Breast epithelium (tissue), 4 donors: ENCODE measurements at regions not wholly inside any gene's neighbourhood (a gene's known extent, or its start where the extent isn't known, plus 50 kb on each side); places are given as distances from the start of the nearest gene placed in this dataset.
"Not testable (repeated sequence)": the region's sequence is repeated elsewhere in the genome, so short reads cannot be mapped to it uniquely, and the experiment has no call there.

Experiments
- DNase-seq, 2 donors: peaks; one replicate each; pipeline ENCODE4 v3.0.0-alpha.2; 2019; ENCODE audit warnings: low spot score in 2 of 2
- H3K27ac ChIP-seq, 2 donors: fragments of 200-600 bp; sonication (generic) in 1 of 2; one replicate each; pipeline ENCODE4 v1.5.1; 2016 to 2019; ENCODE audit warnings: mild to moderate bottlenecking in 1 of 2
- H3K27me3 ChIP-seq, 2 donors: fragments of 200-600 bp; sonication (generic) in 1 of 2; one replicate each; pipeline versions ENCODE4 v1.5.1 to v1.6.0; 2017 to 2019; ENCODE audit warnings: control low read depth in 1 of 2, mild to moderate bottlenecking in 1 of 2
- H3K36me3 ChIP-seq: fragments of 200-600 bp; one replicate; pipeline ENCODE4 v1.5.1; 2019
- H3K4me1 ChIP-seq, 2 donors: fragments of 200-600 bp; sonication (generic); one replicate each; pipeline ENCODE4 v1.5.1; 2016 to 2019; ENCODE audit warnings: control low read depth in 1 of 2
- H3K4me3 ChIP-seq, 3 donors: fragments of 200-600 bp; sonication (generic); 1 replicate in 2 of 3; 2 replicates in 1 of 3; pipeline ENCODE4 v1.5.1; 2016 to 2019; ENCODE audit warnings: mild to moderate bottlenecking in 3 of 3, moderate library complexity in 2 of 3
- H3K9me3 ChIP-seq, 2 donors: fragments of 200-600 bp; sonication (generic) in 1 of 2; one replicate each; pipeline ENCODE4 v1.5.1; 2016 to 2019; ENCODE audit warnings: control low read depth in 1 of 2
- POLR2A ChIP-seq: fragments of 450-650 bp; IDR thresholded peaks from one replicate; pipeline ENCODE4 v1.6.1; 2016; ENCODE audit warnings: antibody characterized with exemption, mild to moderate bottlenecking, moderate library complexity
- POLR2AphosphoS5 ChIP-seq, 3 donors: sonication (generic); formaldehyde crosslinking; IDR thresholded peaks; one replicate each; pipeline ENCODE4 v1.6.1; 2017; ENCODE audit warnings: antibody characterized with exemption in 3 of 3
- intact Hi-C: fragments of 100-400 bp; cut with DNase I; formaldehyde crosslinking; loops from one replicate; pipeline ENCODE4 v1.15.1; 2023; ENCODE audit warnings: low total_unique reads
- TF ChIP-seq, protein P1 (sequence below), 3 donors: fragments of 450-650 bp; IDR thresholded peaks; one replicate each; pipeline ENCODE4 v1.5.1; 2016 to 2017; ENCODE audit warnings: antibody characterized with exemption in 3 of 3, mild to moderate bottlenecking in 3 of 3, moderate library complexity in 3 of 3

DNA sequence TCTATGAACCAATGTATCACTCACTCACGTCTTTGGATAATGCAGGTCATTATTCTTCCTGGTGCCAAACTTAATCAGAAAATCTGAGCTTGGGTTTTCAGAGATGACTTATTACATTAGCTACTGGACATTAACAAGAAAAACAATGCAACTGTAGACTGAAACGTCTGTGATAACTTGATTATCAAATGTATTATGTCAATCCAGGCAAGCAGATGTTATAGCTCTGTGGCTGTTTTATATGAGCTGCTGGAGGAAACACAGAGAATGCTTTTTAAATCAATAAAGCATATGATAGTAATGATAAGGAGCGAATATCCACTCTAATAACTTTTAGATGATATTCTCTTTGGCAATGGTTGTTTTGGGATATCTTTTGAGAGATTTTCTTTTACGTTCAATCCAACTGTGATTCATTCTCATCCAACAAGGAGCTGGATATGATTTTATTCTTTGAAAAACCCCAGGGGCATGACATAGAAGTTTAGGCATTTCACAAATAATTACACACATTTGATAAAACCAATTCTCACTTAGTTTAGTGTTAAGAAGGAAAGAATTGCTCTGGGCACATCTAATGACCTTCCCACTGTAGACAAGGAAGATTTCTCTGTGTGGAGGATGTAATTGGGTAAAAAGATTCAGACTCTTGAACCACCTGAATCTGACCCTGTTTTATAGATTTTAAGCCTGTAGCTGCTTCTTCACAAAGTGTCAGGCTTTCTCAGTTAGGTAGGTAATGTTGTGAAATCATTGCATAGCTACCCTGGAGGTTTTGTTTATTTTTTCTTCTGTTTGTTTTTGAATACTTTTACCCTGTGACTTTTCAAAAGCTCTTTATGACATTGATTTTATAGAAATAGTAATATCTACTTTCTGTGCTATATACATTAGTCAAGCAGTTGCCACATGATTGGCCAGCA is 1124.7 kb downstream of the DNAJB9 start:
- Histone ChIP-seq H3K27ac (no peak overlapping the region), H3K36me3 (no peaks in the 10 kb centered on the region), H3K9me3 (peaks cover 0 to 6% of the 10 kb centered on the region in 2 donors), H3K27me3 (no peaks in the 10 kb centered on the region), H3K4me3 (no peak overlapping the region), H3K4me1 (no peaks in the 10 kb centered on the region)
- TF ChIP-seq, protein P1, sequence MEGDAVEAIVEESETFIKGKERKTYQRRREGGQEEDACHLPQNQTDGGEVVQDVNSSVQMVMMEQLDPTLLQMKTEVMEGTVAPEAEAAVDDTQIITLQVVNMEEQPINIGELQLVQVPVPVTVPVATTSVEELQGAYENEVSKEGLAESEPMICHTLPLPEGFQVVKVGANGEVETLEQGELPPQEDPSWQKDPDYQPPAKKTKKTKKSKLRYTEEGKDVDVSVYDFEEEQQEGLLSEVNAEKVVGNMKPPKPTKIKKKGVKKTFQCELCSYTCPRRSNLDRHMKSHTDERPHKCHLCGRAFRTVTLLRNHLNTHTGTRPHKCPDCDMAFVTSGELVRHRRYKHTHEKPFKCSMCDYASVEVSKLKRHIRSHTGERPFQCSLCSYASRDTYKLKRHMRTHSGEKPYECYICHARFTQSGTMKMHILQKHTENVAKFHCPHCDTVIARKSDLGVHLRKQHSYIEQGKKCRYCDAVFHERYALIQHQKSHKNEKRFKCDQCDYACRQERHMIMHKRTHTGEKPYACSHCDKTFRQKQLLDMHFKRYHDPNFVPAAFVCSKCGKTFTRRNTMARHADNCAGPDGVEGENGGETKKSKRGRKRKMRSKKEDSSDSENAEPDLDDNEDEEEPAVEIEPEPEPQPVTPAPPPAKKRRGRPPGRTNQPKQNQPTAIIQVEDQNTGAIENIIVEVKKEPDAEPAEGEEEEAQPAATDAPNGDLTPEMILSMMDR (IDR thresholded peaks at IDR 0.05) = no peak
- TF ChIP-seq POLR2AphosphoS5 (IDR thresholded peaks at IDR 0.05) = no peak
- no peak for TF ChIP-seq POLR2A
- DNase-seq = no peak
- intact Hi-C loops = no loop called here

DNA sequence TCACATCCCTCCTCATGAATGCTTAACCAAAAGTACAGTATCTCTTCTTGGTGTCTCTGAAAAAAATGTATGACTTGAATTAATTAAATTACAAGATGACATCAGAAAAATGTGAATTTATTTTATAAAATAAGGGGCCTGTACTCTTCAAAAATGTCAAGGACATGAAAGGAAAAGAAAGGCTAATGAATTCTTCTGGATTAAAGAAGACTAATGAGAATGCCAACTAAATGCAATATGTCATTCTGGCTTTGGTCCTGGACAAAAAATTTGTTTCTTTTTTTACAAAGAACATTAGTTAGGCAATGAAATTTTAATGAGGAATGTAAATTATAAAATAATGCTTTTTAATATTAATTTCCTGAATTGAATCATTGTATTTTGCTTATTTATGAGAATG is 1125.7 kb downstream of the DNAJB9 start:
- Histone ChIP-seq H3K9me3 (peaks cover 0 to 6% of the 10 kb centered on the region in 2 donors), H3K36me3 (no peaks in the 10 kb centered on the region), H3K27ac (no peak overlapping the region), H3K4me3 (no peak overlapping the region), H3K27me3 (no peaks in the 10 kb centered on the region), H3K4me1 (no peaks in the 10 kb centered on the region)
- no peak for TF ChIP-seq POLR2AphosphoS5 (IDR thresholded peaks at IDR 0.05)
- TF ChIP-seq, protein P1 (IDR thresholded peaks at IDR 0.05) = no peak
- no peak for TF ChIP-seq POLR2A
- intact Hi-C loops = no loop called here
- DNase-seq = no peak

DNA sequence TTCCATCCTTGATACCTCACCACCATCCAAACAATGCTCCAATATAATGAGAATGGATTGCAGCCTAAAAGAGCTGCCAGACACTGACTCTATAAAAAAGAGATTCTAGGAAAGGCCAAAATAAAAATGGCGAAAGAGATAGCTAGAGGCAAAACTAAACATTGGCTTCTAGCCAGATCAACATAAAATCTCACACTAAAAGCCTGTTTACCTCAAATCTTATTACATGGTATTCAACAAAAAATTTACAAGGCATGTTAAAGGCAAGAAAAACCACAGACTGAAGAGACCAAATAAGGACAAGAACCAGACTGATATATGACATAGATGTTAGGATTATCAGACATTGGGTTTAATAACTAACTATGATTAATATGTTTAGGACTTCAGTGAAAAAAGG is 1127.0 kb downstream of the DNAJB9 start:
- TF ChIP-seq, protein P1 (IDR thresholded peaks at IDR 0.05) = no peak

DNA sequence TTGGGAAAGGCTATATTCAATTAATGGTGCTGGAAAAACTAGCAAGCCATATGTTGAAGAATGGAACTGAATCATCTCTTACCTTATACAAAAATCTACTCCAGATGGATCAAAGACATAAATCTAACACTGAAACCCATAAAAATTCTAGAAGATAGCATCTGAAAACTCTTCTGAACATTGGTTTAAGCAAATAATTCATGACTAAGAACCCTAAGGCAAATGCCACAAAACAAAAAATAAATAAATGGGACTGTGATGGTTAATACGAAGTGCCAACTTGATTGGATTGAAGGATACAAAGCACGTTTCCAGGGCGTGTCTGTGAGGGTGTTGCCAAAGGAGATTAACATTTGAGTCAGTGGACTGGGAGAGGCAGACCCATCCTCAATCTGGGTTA is 1130.0 kb downstream of the DNAJB9 start:
- TF ChIP-seq POLR2AphosphoS5 (IDR thresholded peaks at IDR 0.05) (no peak), POLR2A (no peak)
- TF ChIP-seq, protein P1 (IDR thresholded peaks at IDR 0.05) = no peak
- H3K4me3 ChIP-seq = no peak overlapping the region
- peaks cover 0 to 6% of the 10 kb centered on the region in 2 donors for H3K9me3 ChIP-seq
- no peaks in the 10 kb centered on the region for H3K27me3 ChIP-seq
- DNase-seq = no peak
- no peak overlapping the region for H3K27ac ChIP-seq
- intact Hi-C loops = no loop called here
- H3K36me3 ChIP-seq = no peaks in the 10 kb centered on the region
- no peaks in the 10 kb centered on the region for H3K4me1 ChIP-seq

More for the DNA sequence above, 1127.0 kb downstream of the DNAJB9 start:
- intact Hi-C loops = no loop called here
- no peak for DNase-seq
- H3K27ac ChIP-seq = no peak overlapping the region
- no peaks in the 10 kb centered on the region for H3K36me3 ChIP-seq
- no peaks in the 10 kb centered on the region for H3K27me3 ChIP-seq
- peaks cover 0 to 6% of the 10 kb centered on the region in 2 donors for H3K9me3 ChIP-seq
- no peaks in the 10 kb centered on the region for H3K4me1 ChIP-seq
- no peak overlapping the region for H3K4me3 ChIP-seq

DNA sequence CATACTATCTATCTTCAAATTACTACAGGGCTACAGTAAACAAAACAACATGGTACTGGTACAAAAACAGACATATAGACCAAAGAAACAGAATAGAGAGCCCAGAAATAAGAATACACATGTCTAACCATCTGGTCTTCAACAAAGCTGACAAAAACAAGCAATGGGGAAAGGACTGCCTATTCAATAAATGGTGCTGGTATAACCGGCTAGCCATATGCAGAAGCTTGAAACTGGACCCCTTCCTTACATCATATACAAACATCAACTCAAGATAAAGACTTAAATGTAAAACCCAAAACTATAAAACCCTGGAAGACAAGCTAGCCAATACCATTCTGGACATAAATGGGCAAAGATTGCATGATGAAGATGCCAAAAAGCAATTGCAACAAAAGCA is 1143.7 kb downstream of the DNAJB9 start:
- no peaks in the 10 kb centered on the region for H3K9me3 ChIP-seq
- no peak overlapping the region for H3K4me3 ChIP-seq
- H3K36me3 ChIP-seq = no peaks in the 10 kb centered on the region
- no peak overlapping the region for H3K27ac ChIP-seq
- intact Hi-C loops = no loop called here
- no peaks in the 10 kb centered on the region for H3K4me1 ChIP-seq
- no peaks in the 10 kb centered on the region for H3K27me3 ChIP-seq
- DNase-seq = no peak
- no peak for TF ChIP-seq POLR2A
- TF ChIP-seq, protein P1 (IDR thresholded peaks at IDR 0.05) = no peak

DNA sequence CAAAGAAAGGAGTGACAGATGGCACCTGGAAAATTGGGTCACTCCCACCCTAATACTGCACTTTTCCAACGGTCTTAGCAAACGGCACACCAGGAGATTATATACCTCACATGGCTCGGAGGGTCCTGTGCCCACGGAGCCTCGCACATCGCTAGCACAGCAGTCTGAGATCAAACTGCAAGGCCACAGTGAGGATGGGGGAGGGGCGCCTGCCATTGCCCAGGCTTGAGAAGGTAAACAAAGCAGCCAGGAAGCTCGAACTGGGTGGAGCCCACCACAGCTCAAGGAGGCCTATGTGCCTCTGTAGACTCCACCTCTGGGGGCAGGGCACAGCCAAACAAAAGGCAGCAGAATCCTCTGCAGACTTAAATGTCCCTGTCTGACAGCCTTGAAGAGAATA is 1149.7 kb downstream of the DNAJB9 start:
- H3K27ac ChIP-seq, DNase-seq, H3K4me3 ChIP-seq, H3K36me3 ChIP-seq, H3K9me3 ChIP-seq, H3K4me1 ChIP-seq, H3K27me3 ChIP-seq, intact Hi-C loops: not testable (repeated sequence)
